ENCODE measurements at regions not wholly inside any gene's neighbourhood (a gene's known extent, or its start where the extent isn't known, plus 50 kb on each side); places are given as distances from the start of the nearest gene placed in this dataset.

DNA sequence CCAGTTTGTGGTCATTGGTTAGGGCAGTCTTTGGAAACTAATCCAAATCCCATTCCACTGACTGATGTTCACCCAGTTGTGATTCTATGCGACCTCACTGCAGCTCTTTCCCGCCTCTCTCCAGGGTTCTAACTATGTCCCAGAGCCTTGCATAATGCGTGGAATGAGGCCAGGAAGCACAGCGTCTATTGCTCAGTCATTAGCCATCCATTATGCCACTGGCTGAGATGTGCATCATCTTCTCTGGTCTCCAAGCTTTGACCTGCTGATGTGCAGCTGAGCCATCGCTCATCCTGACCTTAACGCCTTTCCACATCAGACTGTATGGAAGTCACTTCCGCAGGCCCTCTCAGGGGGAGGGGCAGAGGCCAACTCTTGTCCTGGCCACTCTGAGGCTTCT, 115.4 kb upstream of the VRK1 start:
- no peak for TF ChIP-seq CTCF (IDR thresholded peaks at IDR 0.05; ENCODE audit: low read depth, low read length)
- TF ChIP-seq POLR2A (IDR thresholded peaks at IDR 0.05; ENCODE audit: extremely low read depth, insufficient read length): no peak
- TF ChIP-seq, protein P1, sequence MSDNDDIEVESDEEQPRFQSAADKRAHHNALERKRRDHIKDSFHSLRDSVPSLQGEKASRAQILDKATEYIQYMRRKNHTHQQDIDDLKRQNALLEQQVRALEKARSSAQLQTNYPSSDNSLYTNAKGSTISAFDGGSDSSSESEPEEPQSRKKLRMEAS (IDR thresholded peaks at IDR 0.05; ENCODE audit: low read depth, low read length): no peak
- no peak for TF ChIP-seq MYC (IDR thresholded peaks at IDR 0.05; ENCODE audit: low read depth, low read length)
